ENCODE measurements at regions not wholly inside any gene's neighbourhood (a gene's known extent, or its start where the extent isn't known, plus 50 kb on each side); places are given as distances from the start of the nearest gene placed in this dataset.

GRCh38 chr4:54496412-54496811, 161.3 kb upstream of the KIT start:
- TF ChIP-seq CTCF (IDR thresholded peaks at IDR 0.05; ENCODE audit: borderline replicate concordance, extremely low read depth, low read length, poor library complexity, severe bottlenecking): no peak
- TF ChIP-seq EZH2 (IDR thresholded peaks at IDR 0.05; ENCODE audit: borderline replicate concordance, low read depth, low read length, severe bottlenecking): no peak
